WTC11 (cell line): ENCODE measurements at regions not wholly inside any gene's neighbourhood (a gene's known extent, or its start where the extent isn't known, plus 50 kb on each side); places are given as distances from the start of the nearest gene placed in this dataset.

Experiments used
- ATAC-seq: fragments of 200-7000 bp; cut with Tn5 transposase; 2 replicates; pipeline ENCODE4 v1.10.0; 2021; ENCODE audit warnings: mild to moderate bottlenecking, moderate library complexity
- CTCF ChIA-PET: fragments of 300-600 bp; sonication (Branson Sonifier 250); formaldehyde crosslinking; loops from one replicate; lab custom pipeline; 2021; ENCODE audit warnings: antibody characterized with exemption; lab: Charles Lee
- POLR2A ChIA-PET: fragments of 350-600 bp; sonication (Branson Sonifier 250); formaldehyde crosslinking; loops from one replicate; lab custom pipeline; 2021; ENCODE audit warnings: antibody characterized with exemption; lab: Charles Lee
- DNase-seq: peaks from one replicate; pipeline ENCODE4 v3.0.0; 2021; ENCODE audit warnings: low spot score
- H3K27ac Mint-ChIP-seq: 2 replicates; pipeline ENCODE4 v1.8.0; 2021; ENCODE audit warnings: mixed read lengths
- H3K27me3 Mint-ChIP-seq: 2 replicates; pipeline ENCODE4 v1.8.0; 2021; ENCODE audit warnings: low read depth, mild to moderate bottlenecking, moderate library complexity, mixed read lengths
- H3K36me3 Mint-ChIP-seq: 2 replicates; pipeline ENCODE4 v1.8.0; 2021; ENCODE audit warnings: mixed read lengths
- H3K4me1 Mint-ChIP-seq: 2 replicates; pipeline ENCODE4 v1.8.0; 2022; ENCODE audit warnings: mixed read lengths
- H3K4me3 Mint-ChIP-seq: 2 replicates; pipeline ENCODE4 v1.8.0; 2021; ENCODE audit warnings: mild to moderate bottlenecking, moderate library complexity, mixed read lengths
- H3K9me3 Mint-ChIP-seq: 2 replicates; pipeline ENCODE4 v1.8.0; 2021; ENCODE audit warnings: mixed read lengths
- ATF1 ChIP-seq: sonication (generic); formaldehyde crosslinking; IDR thresholded peaks from 2 replicates; pipeline ENCODE4 v1.8.1; 2023; ENCODE audit warnings: mild to moderate bottlenecking, moderate library complexity, missing genetic modification reagents
- CREM ChIP-seq: sonication (generic); formaldehyde crosslinking; IDR thresholded peaks from 2 replicates; pipeline ENCODE4 v1.8.1; 2022; ENCODE audit warnings: mild to moderate bottlenecking, missing genetic modification reagents, moderate library complexity
- E2F4 ChIP-seq: sonication (generic); formaldehyde crosslinking; IDR thresholded peaks from 2 replicates; pipeline ENCODE4 v1.8.1; 2022; ENCODE audit warnings: low read depth, mild to moderate bottlenecking, moderate library complexity, missing genetic modification reagents, borderline replicate concordance
- E2F5 ChIP-seq: sonication (generic); formaldehyde crosslinking; IDR thresholded peaks from 2 replicates; pipeline ENCODE4 v1.8.1; 2022; ENCODE audit warnings: mild to moderate bottlenecking, moderate library complexity, missing genetic modification reagents
- FOXP1 ChIP-seq: sonication (generic); formaldehyde crosslinking; IDR thresholded peaks from 2 replicates; pipeline ENCODE4 v1.8.0; 2022; ENCODE audit warnings: missing genetic modification reagents, mild to moderate bottlenecking, moderate library complexity, borderline replicate concordance
- GTF2I ChIP-seq: fragments of 250-450 bp; sonication (Bioruptor Pico); conservative IDR thresholded peaks from 2 replicates; pipeline ENCODE4 v1.4.0; 2021; ENCODE audit warnings: mild to moderate bottlenecking
- NR1H2 ChIP-seq: sonication (generic); formaldehyde crosslinking; IDR thresholded peaks from 2 replicates; pipeline ENCODE4 v1.9.0; 2021; ENCODE audit warnings: mild to moderate bottlenecking, moderate library complexity, missing genetic modification reagents
- RORB ChIP-seq: fragments of 250-450 bp; sonication (Bioruptor Pico); IDR thresholded peaks from 2 replicates; pipeline ENCODE4 v1.9.0; 2021; ENCODE audit warnings: mild to moderate bottlenecking
- SOX15 ChIP-seq: fragments of 250-450 bp; sonication (Bioruptor Pico); IDR thresholded peaks from 2 replicates; pipeline ENCODE4 v1.9.0; 2021; ENCODE audit warnings: mild to moderate bottlenecking
- STAT6 ChIP-seq: sonication (generic); formaldehyde crosslinking; conservative IDR thresholded peaks from 2 replicates; pipeline ENCODE4 v1.8.1; 2023; ENCODE audit warnings: mild to moderate bottlenecking, low read depth, missing genetic modification reagents, moderate library complexity
- TCF7 ChIP-seq: sonication (generic); formaldehyde crosslinking; IDR thresholded peaks from 2 replicates; pipeline ENCODE4 v1.8.0; 2022; ENCODE audit warnings: mild to moderate bottlenecking, low read depth, missing genetic modification reagents, moderate library complexity
- TF ChIP-seq, protein P1 (sequence below): sonication (generic); formaldehyde crosslinking; IDR thresholded peaks from 2 replicates; pipeline ENCODE4 v1.8.1; 2023; ENCODE audit warnings: mild to moderate bottlenecking, missing genetic modification reagents, moderate library complexity
- TF ChIP-seq, protein P2 (sequence below): sonication (generic); formaldehyde crosslinking; IDR thresholded peaks from 2 replicates; pipeline ENCODE4 v1.8.1; 2023; ENCODE audit warnings: mild to moderate bottlenecking, missing genetic modification reagents
- TF ChIP-seq, protein P3 (sequence below): fragments of 250-450 bp; sonication (Bioruptor Pico); IDR thresholded peaks from 2 replicates; pipeline ENCODE4 v1.9.0; 2021; ENCODE audit warnings: mild to moderate bottlenecking, borderline replicate concordance

DNA sequence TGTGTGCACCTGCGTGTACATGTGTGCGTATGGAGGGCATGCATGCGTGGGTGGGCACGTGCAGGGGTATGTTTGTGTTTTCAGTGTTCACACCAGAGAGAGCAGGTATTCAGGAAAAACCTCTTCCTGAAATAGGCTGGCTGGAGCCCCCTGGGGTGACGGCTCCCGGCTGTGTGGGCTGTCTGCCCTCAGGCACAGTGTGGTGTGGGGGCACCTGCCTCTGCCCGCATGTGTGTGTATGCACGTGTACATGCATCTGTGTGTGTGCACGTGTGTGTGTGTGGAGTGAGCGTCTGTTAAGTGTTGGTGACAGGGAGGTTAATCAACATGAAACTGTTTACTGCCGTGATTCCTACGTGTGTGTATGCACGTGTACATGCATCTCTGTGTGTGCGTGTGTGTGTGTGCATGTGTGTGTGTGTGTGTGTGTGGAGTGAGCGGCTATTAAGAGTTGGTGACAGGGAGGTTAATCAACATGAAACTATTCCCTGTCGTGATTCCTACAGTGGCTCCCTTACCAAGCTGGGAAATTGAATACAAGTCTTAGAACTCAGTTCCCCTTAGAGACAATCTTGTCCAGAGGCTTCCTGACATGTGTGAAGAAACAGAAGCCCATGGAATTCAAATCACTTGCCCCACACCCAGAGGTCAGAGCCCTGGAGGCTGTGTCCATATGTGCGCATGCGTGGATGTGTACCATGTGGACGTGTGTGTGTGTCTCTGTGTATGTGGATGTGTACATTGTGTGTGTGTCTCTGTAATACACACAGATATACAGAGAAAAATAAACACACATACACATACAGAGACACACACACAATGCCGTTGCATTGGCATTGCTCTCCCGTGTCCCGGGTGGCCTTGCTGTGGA, 372.4 kb upstream of the IRX4 start:
- no peak for ATAC-seq
- no peaks in the 10 kb centered on the region for H3K27me3 Mint-ChIP-seq
- no peak for DNase-seq
- H3K36me3 Mint-ChIP-seq, result no peaks in the 10 kb centered on the region
- POLR2A ChIA-PET, result no interaction called here
- no peak overlapping the region for H3K27ac Mint-ChIP-seq
- no peaks in the 10 kb centered on the region for H3K9me3 Mint-ChIP-seq
- H3K4me3 Mint-ChIP-seq, result no peak overlapping the region
- CTCF ChIA-PET, result no interaction called here
- TF ChIP-seq STAT6 (CRISPR knock-in tag) (no peak), RORB (no peak), CREM (CRISPR knock-in tag) (no peak), SOX15 (no peak), ATF1 (CRISPR knock-in tag) (no peak), GTF2I (CRISPR knock-in tag) (no peak), FOXP1 (CRISPR knock-in tag) (no peak), NR1H2 (no peak), E2F4 (CRISPR knock-in tag) (no peak), TCF7 (CRISPR knock-in tag) (no peak), E2F5 (CRISPR knock-in tag) (no peak)
- TF ChIP-seq, protein P1, sequence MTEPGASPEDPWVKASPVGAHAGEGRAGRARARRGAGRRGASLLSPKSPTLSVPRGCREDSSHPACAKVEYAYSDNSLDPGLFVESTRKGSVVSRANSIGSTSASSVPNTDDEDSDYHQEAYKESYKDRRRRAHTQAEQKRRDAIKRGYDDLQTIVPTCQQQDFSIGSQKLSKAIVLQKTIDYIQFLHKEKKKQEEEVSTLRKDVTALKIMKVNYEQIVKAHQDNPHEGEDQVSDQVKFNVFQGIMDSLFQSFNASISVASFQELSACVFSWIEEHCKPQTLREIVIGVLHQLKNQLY, result no peak
- TF ChIP-seq, protein P2, sequence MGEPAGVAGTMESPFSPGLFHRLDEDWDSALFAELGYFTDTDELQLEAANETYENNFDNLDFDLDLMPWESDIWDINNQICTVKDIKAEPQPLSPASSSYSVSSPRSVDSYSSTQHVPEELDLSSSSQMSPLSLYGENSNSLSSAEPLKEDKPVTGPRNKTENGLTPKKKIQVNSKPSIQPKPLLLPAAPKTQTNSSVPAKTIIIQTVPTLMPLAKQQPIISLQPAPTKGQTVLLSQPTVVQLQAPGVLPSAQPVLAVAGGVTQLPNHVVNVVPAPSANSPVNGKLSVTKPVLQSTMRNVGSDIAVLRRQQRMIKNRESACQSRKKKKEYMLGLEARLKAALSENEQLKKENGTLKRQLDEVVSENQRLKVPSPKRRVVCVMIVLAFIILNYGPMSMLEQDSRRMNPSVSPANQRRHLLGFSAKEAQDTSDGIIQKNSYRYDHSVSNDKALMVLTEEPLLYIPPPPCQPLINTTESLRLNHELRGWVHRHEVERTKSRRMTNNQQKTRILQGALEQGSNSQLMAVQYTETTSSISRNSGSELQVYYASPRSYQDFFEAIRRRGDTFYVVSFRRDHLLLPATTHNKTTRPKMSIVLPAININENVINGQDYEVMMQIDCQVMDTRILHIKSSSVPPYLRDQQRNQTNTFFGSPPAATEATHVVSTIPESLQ (CRISPR knock-in tag), result no peak
- TF ChIP-seq, protein P3, sequence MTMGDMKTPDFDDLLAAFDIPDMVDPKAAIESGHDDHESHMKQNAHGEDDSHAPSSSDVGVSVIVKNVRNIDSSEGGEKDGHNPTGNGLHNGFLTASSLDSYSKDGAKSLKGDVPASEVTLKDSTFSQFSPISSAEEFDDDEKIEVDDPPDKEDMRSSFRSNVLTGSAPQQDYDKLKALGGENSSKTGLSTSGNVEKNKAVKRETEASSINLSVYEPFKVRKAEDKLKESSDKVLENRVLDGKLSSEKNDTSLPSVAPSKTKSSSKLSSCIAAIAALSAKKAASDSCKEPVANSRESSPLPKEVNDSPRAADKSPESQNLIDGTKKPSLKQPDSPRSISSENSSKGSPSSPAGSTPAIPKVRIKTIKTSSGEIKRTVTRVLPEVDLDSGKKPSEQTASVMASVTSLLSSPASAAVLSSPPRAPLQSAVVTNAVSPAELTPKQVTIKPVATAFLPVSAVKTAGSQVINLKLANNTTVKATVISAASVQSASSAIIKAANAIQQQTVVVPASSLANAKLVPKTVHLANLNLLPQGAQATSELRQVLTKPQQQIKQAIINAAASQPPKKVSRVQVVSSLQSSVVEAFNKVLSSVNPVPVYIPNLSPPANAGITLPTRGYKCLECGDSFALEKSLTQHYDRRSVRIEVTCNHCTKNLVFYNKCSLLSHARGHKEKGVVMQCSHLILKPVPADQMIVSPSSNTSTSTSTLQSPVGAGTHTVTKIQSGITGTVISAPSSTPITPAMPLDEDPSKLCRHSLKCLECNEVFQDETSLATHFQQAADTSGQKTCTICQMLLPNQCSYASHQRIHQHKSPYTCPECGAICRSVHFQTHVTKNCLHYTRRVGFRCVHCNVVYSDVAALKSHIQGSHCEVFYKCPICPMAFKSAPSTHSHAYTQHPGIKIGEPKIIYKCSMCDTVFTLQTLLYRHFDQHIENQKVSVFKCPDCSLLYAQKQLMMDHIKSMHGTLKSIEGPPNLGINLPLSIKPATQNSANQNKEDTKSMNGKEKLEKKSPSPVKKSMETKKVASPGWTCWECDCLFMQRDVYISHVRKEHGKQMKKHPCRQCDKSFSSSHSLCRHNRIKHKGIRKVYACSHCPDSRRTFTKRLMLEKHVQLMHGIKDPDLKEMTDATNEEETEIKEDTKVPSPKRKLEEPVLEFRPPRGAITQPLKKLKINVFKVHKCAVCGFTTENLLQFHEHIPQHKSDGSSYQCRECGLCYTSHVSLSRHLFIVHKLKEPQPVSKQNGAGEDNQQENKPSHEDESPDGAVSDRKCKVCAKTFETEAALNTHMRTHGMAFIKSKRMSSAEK, result no peak
- 0 out of 2 replicates have a peak, but pooled peaks cover 4% of the 10 kb centered on the region for H3K4me1 Mint-ChIP-seq
